SU-DHL-6 (cell line): ENCODE measurements at regions not wholly inside any gene's neighbourhood (a gene's known extent, or its start where the extent isn't known, plus 50 kb on each side); places are given as distances from the start of the nearest gene placed in this dataset.

Experiments used
- H2AFZ ChIP-seq: fragments of 200-600 bp; sonication (generic); 2 replicates; pipeline ENCODE4 v1.6.1; 2014; ENCODE audit warnings: low read depth, mild to moderate bottlenecking, moderate library complexity, mixed read lengths, antibody characterized with exemption, low read length; ENCODE audit not compliant: severe bottlenecking
- H3F3A ChIP-seq: fragments of 200-600 bp; shearing (Covaris generic); 2 replicates; pipeline ENCODE4 v1.6.0; 2016; ENCODE audit warnings: antibody characterized with exemption, mild to moderate bottlenecking; ENCODE audit not compliant: insufficient read depth
- H3K27ac ChIP-seq: fragments of 200-600 bp; sonication (generic); 2 replicates; pipeline ENCODE4 v1.5.1; 2016; ENCODE audit warnings: low read depth, mild to moderate bottlenecking, low read length, moderate library complexity, mixed read lengths
- H3K27me3 ChIP-seq: fragments of 200-600 bp; sonication (generic), shearing (Covaris generic); 2 replicates; pipeline ENCODE4 v1.6.0; 2014; ENCODE audit warnings: mild to moderate bottlenecking, low read length
- H3K36me3 ChIP-seq: fragments of 200-600 bp; sonication (generic); 2 replicates; pipeline ENCODE4 v1.6.1; 2014; ENCODE audit warnings: mild to moderate bottlenecking, low read length, mixed read lengths
- H3K4me2 ChIP-seq: fragments of 300-600, 200-600 bp; shearing (Covaris generic), sonication (generic); 2 replicates; pipeline ENCODE4 v1.6.0; 2014; ENCODE audit warnings: low read length, low read depth, mild to moderate bottlenecking; ENCODE audit not compliant: poor library complexity, severe bottlenecking
- H3K4me3 ChIP-seq: fragments of 200-600 bp; sonication (generic); 2 replicates; pipeline ENCODE4 v1.5.1; 2014; ENCODE audit warnings: antibody characterized with exemption, low read length, mild to moderate bottlenecking, mixed read lengths; ENCODE audit not compliant: insufficient read depth, poor library complexity, severe bottlenecking
- H3K79me2 ChIP-seq: fragments of 200-600 bp; sonication (generic); 2 replicates; pipeline ENCODE4 v1.6.1; 2014; ENCODE audit warnings: mild to moderate bottlenecking, low read length, moderate library complexity; ENCODE audit not compliant: insufficient read depth
- H3K9ac ChIP-seq: fragments of 200-600 bp; sonication (generic); 2 replicates; pipeline ENCODE4 v1.7.0; 2014; ENCODE audit warnings: mild to moderate bottlenecking, low read length
- H3K9me2 ChIP-seq: fragments of 200-600 bp; sonication (generic); replicated peaks from 2 replicates; pipeline ENCODE4 v1.6.1; 2014; ENCODE audit warnings: low read length; ENCODE audit not compliant: insufficient read depth
- H3K9me3 ChIP-seq: fragments of 200-600 bp; sonication (generic); 2 replicates; pipeline ENCODE4 v1.6.1; 2014; ENCODE audit warnings: low read length, mixed read lengths; ENCODE audit not compliant: insufficient read depth
- H4K20me1 ChIP-seq: fragments of 200-600 bp; sonication (generic); 2 replicates; pipeline ENCODE4 v1.6.1; 2014; ENCODE audit warnings: low read depth, mild to moderate bottlenecking, antibody characterized with exemption, low read length, moderate library complexity, mixed read lengths
- CTCF ChIP-seq: fragments of 200-600 bp; sonication (generic); IDR thresholded peaks from one replicate; pipeline ENCODE4 v1.5.1; 2017; ENCODE audit warnings: antibody characterized with exemption, mild to moderate bottlenecking, low read length, moderate library complexity; ENCODE audit not compliant: insufficient read depth, poor library complexity, severe bottlenecking
- EZH2phosphoT487 ChIP-seq: fragments of 200-600 bp; sonication (generic), shearing (Covaris generic); conservative IDR thresholded peaks from 2 replicates; pipeline ENCODE4 v1.6.1; 2018; ENCODE audit warnings: mild to moderate bottlenecking, antibody characterized with exemption, low read length, moderate library complexity, mixed read lengths

GRCh38 chr9:103942200-103942599 lies 151.9 kb upstream of the SMC2 start:
- 0 out of 2 replicates have a peak, but pooled peaks cover 6% of the 10 kb centered on the region for H4K20me1 ChIP-seq
- no peaks in the 10 kb centered on the region for H3K9me3 ChIP-seq
- H3K27me3 ChIP-seq: no peaks in the 10 kb centered on the region
- no peaks in the 10 kb centered on the region for H3K36me3 ChIP-seq
- H3K79me2 ChIP-seq: no peaks in the 10 kb centered on the region
- no peaks in the 10 kb centered on the region; the same call in 1 of the 2 replicates for H3F3A ChIP-seq
- H3K9ac ChIP-seq: no peak overlapping the region
- no peak overlapping the region for H3K4me2 ChIP-seq
- no peak overlapping the region for H3K27ac ChIP-seq
- H3K9me2 ChIP-seq: no peaks in the 10 kb centered on the region
- no peak overlapping the region for H3K4me3 ChIP-seq
- TF ChIP-seq CTCF: no peak
- no peak for TF ChIP-seq EZH2phosphoT487
- no peak overlapping the region for H2AFZ ChIP-seq

GRCh38 chr9:103942651-103943050 lies 151.5 kb upstream of the SMC2 start:
- H3K9ac ChIP-seq: no peak overlapping the region
- no peaks in the 10 kb centered on the region for H3K9me3 ChIP-seq
- no peaks in the 10 kb centered on the region for H3K36me3 ChIP-seq
- no peak overlapping the region for H3K4me3 ChIP-seq
- H3F3A ChIP-seq: no peaks in the 10 kb centered on the region; the same call in 1 of the 2 replicates
- H3K27ac ChIP-seq: no peak overlapping the region
- no peak overlapping the region for H3K4me2 ChIP-seq
- H3K9me2 ChIP-seq: no peaks in the 10 kb centered on the region
- no peaks in the 10 kb centered on the region for H3K27me3 ChIP-seq
- no peaks in the 10 kb centered on the region for H3K79me2 ChIP-seq
- TF ChIP-seq EZH2phosphoT487 (no peak), CTCF (no peak)
- H4K20me1 ChIP-seq: 0 out of 2 replicates have a peak, but pooled peaks cover 6% of the 10 kb centered on the region
- H2AFZ ChIP-seq: no peak overlapping the region

DNA sequence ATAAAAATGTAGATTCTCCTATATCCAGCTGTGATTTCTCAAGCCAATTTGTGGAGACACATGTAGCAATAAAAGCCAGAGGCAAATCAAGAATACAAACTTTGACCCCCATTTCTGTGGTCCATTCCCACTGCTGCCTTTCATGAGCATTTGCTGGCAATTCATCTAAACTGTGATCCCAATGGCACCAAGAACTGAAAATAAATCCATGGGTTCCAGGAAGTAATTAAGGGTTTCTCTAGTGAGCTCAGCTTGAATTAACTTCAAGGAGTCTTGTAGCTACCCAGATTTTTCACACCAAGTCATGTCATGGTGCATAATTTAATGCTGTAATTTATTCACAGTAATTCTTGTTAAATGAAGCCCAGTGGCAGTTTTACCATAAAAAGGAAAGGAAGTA lies 145.0 kb upstream of the SMC2 start:
- no peaks in the 10 kb centered on the region for H3K9me2 ChIP-seq
- no peak for TF ChIP-seq CTCF
- no peak for TF ChIP-seq EZH2phosphoT487
- no peak overlapping the region for H3K4me2 ChIP-seq

More for the DNA sequence above, 145.0 kb upstream of the SMC2 start:
- no peak overlapping the region for H3K9ac ChIP-seq
- no peaks in the 10 kb centered on the region for H3K9me3 ChIP-seq
- no peaks in the 10 kb centered on the region for H3F3A ChIP-seq
- H3K27me3 ChIP-seq: no peaks in the 10 kb centered on the region
- no peaks in the 10 kb centered on the region for H3K36me3 ChIP-seq
- H2AFZ ChIP-seq: no peak overlapping the region
- H3K4me3 ChIP-seq: no peak overlapping the region
- H3K79me2 ChIP-seq: no peaks in the 10 kb centered on the region
- H3K27ac ChIP-seq: no peak overlapping the region
- H4K20me1 ChIP-seq: no peaks in the 10 kb centered on the region
